M059J (cell line): ENCODE measurements at regions not wholly inside any gene's neighbourhood (a gene's known extent, or its start where the extent isn't known, plus 50 kb on each side); places are given as distances from the start of the nearest gene placed in this dataset.
A peak's percentile ranks its signal among the peaks of the same experiment; 100 is the strongest.

Source experiments
- DNase-seq: peaks from one replicate; pipeline ENCODE4 v3.0.0-alpha.2; 2012; ENCODE audit warnings: low read depth

DNA sequence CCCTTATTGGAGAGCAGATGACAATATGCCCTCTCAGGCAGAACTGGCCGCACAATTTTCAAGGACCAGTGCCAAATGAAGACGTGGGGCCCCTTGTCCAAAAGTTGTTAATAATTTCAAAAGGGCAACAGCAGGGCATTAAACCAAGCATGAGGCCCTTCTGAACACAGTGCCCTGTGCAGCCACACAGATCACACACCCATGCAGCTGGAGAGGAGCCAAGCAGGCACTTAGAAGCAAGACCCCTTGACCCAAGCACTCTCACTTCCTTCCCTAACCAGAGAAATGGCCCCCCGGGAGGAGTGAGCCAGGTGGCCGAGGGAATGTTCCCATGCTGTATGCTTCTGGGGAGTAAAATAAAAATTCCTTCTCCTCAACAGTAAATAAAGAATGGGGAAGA is 114.0 kb upstream of the TMPO start:
- DNase-seq: no peak

DNA sequence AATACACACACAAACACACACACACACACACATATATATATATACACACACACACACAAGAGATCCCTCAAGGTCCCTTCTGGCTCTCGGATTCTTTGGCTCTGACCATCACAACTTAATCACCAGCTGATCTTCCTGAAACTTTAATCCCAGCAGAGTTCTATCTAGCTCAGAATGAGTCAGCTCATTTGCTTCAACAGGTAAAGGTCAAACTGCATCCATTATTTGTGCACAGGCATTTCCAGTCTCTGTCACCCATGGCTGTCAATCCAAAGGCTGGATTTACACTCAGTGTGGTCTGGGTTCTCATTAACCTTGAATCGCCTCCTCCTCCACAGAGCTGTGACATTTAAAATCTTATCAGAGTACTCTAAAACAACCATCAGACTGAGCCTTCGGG is 113.3 kb upstream of the TMPO start:
- DNase-seq: peak; percentile 26

DNA sequence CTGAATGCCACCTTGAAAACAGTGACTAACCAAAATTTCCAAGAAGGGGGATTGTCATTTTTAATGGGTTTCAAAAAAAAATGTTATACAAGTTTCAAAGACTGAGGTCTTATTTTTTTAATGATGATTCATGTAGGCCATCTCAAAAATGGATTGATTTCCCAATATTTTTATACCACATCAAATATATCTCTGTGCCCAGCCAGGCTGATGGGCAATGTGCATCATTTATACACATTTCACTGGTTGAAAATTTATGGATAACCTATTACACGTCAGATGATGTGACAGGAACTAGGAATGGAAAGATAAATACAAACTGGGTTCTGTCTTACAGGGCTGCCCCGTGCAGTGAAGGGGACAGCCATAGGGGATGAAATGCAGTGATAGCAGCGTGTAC is 112.7 kb upstream of the TMPO start:
- DNase-seq: no peak

DNA sequence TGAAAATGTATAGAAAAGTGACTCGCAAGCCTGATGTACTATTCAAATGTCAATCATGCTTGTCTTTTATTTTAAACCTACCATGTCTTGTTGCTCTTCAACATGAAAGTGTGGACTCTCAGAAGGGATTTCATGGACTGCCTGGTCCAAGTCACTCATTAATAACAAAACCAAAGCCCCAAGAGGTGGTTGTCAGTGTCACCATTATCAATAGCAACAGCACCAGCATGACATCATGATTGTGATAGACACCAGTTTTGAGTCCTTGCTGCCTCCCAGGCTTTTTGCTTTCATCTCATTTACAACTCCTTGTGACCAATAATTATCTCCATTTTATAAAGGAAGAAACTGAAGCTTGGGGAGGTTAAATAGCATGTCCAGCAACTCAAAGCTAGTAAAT is 112.0 kb upstream of the TMPO start:
- no peak for DNase-seq

DNA sequence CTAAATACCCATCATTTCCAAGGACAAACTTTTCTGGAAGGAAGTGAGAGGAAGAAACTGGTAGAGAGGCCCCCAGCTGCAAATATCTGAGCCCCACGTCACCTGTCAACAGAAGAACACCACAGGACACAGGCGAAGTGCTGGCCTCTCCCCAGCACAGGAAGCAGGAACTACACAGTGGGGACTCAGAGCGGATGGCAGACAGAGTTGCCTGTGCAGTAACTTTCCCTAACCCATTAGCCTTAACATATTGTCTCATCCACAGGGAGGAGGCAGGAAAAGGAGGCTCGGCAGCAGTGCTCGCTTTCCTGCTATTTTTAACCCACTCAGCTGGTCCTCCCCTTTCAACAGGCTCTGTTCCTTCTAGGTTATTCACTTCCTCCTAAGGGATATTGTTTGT is 111.5 kb upstream of the TMPO start:
- DNase-seq: no peak

DNA sequence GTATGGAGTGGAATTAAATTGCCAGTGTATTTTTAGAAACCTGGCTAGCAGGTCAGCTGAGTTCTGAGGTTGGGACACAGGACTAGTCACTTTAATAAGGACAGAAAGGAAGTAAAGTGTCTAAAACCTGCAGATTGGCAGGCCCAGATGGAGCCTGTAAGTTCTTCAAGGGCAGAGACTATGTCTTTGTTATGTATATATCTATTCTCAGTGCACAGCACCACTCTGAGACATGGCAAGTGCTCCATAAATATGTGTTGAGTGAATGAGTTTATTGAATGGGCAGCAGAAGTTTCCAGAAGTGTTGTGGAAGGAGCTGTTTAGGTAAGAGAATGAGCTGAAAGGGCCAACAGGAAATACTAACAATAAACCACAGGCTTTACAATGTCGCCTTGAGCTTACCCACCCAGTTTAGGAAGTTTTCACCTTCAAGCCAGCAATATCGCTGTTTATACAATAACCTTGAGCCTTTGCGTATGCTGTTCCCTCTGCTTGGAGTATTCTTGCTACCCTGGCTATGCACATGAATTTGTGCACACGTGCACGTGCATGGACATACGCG is 109.5 kb upstream of the TMPO start:
- DNase-seq: no peak

DNA sequence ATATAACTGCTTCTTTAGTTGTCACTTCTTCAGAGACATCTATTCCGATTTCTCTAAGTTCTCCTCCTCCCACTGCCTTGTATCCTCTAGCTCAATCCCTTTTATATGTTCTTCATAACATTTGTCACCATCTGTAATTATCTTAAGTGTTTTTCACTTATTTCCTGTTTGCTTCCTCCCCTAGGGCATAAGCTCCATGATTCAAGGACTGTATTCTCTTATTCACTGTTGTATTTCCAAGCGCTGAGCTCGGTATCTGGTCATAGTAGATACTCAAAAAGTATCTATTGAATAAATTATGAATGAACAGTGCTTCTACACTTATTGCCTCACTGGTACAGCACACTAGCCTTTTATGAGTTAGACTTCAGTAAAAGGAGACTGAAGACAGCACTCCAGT is 109.0 kb upstream of the TMPO start:
- DNase-seq: no peak

DNA sequence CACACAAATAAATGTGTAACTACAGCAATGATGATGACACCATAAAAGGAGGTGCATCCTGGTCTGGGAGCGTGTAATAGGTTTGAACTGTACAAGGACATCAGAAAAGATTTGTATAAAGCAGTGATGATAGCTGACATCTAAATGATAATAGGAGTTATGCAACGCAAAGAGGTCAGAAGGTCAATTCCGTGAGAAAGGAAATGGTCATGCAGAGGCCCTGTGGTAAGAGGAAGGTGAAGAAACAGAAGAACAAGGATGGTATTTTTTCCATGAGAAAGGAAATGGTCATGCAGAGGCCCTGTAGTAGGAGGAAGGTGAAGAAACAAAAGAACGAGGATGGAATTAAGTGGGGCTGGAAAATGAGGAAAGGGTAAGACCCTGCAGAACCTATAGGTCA is 106.7 kb upstream of the TMPO start:
- DNase-seq: no peak

DNA sequence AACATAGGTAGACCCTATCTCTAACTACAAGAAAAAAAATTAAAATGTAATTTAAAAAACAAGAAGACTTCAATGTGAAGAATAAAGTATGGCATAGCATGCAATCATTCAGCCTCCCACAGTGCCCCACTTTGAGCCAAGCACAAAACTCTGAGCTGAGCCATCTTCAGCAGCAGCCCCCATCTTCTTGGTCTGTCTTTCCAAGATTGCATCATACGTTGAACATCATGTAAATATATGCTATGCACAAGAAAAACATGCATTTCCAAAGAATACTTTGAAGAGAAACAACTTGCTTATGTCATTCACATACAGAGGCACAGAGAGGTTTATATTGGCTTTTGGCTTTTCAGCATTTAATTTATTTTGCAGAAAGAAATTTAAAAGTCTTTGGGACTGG is 105.8 kb upstream of the TMPO start:
- DNase-seq: no peak

DNA sequence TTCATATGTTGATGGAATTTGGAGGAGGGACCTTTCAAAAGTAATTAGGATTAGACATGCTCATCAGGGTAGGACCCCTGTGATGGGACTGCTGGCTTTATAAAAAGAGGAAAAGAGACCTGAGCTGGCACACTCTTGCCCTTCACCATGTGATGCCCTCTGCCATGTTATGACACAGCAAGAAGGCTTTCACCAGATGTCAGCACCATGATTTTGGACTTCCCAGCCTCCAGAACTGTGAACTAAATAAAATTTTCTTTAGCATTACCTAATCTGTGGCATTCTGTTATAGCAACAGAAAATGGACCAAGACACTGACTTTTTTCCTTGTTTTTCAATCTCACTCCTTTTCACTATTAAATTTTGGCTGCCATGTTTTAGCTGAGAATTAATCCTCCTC is 105.0 kb upstream of the TMPO start:
- DNase-seq: no peak

DNA sequence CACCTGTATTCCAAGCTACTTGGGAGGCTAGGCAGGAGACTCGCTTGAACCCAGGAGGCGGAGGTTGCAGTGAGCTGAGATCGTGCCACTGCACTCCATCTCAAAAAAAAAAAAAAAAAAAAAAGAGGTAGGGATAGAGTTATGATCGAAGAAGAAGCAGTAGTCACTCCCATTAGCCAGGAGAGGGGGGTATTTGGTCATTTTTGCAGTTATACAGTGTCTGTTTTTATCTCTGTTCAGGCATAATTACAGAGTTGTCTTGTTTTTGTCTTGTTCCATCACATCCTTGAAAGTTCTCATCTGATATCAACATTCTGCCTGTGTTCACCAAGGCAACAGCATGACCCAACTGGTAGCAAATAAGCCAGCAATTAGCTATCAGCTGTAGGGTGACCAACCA is 98.5 kb upstream of the TMPO start:
- DNase-seq: peak; percentile 59

DNA sequence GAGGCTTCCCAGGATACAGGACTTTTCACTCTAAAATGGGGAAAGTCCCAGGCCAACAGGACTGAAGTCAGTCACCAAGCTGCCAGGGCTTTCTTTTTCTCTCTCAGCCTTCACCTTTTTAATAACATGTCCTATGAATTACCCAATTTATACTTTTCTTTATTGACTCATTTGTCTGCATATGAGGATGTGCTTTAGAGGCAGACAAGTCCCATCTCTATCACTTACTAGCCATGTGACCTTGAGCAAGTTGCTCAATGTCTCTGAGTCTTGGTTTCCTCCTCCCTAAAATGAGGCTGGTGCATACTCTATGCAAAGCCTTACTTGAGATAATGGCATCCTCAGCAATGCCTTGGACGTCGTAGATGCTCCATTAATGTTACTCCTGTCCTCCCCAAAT is 98.1 kb upstream of the TMPO start:
- DNase-seq: no peak

DNA sequence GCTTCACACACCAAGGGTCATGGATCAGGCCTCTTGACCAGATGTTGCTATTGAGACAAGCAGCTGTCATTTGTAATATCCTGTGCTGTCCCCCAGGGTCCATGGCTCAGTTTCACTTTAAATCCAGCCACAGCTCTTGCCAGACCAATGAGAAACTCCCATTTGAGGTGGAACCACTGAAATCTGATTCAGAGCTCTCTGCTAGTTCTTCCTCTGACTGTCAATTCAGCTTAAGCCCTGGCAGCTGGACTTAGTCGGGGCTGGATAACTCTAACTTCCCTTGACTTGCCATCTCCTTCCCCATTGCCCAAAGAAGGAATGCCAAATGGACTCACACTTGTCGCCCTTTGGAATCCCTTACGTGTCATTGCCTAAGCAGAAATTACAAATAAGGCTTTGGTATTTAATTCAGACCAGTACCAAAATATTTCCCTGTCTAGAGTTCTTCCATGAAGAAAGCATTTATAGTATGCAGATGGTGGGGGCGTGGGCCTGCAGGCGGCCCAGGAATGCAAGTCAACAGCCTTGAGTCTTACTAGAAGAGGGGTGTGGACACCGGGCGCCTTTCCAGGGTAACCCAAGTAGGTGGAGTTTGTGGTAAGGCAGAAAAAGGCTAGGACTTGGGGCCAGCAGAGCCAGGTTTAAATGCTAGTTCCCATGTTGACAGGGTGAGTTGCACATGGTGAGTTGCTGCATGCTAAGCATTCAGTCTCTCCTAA is 96.9 kb upstream of the TMPO start:
- peak; percentile 91 for DNase-seq

DNA sequence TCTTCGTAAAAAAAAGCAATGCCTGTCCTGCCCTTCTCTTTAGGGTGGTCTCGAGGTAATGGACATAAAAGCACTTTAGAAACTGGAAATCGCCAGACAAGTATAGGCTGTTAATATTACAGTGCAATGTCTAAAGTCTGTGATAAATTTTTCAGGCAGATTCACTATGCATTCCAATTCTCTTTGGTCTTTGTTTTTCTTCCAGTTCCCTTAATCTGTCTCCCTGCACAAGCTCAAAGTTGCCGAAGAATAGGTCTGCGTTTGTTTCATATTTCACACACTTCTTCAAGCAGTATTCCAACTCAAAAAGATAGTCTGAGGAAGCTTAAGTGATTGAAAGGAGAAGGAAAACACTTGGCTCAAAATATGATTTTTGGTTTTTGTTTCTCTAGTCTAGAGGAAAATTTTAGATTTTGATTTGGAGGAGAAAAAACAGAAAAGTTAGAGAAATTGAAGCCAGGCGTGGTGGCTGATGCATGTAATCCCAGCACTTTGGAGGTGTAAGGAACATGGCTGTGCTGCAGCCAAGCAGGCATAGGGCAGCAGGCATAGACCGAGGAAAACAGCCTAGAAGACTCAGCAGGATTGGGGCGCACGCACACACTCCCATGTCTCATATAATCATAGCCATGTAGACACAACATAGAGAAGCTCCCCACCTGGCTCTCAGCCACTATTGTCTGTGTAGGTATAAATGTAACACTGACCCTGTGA is 96.2 kb upstream of the TMPO start:
- no peak for DNase-seq

DNA sequence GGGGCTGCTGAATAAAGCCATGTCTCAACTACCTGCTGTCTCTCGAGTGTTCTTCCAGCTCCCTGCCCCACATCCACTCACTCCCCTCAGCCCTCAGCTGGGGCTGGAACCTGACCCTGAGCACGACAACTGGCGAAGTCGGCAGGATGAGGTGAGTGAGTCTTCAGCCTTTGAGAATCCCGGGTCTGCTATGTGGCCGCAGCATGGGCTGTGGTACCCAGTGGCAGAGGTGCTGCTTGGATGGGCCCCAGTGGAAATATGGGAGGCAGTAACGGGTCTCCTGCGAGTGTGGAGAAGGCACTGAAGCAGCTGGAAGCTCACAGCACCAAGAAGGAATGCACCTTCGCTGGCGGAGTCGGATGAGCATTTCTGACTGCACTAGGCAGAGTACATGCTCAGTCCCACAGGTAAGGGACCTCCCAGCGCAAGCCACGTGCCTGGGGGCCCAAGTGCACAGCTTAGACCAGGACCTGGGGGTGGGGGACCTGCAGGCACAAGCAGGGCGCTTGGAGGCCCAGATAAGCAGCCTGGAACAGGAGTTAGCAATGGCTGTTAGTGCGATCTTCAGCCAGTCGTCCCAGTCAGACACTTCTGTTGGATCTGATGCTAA is 95.5 kb upstream of the TMPO start:
- DNase-seq: no peak

DNA sequence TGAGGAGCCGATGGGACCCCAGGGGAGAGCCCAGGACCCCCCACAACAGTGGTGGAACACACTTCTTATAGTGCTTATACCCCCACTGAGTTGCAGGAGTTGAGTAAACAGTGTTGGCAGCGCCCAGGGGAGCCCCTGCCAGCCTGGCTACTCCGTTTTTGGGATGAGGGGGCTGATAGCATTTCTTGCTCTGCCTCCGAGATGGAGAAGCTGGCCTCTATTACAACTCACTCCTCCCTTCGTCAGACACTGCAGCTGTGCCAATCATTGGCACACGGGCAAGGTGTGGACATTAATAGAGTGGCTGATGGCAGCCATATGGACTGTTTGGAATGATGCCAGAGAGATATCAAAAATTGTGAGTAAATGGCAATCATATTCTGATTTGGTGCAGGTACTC is 94.9 kb upstream of the TMPO start:
- no peak for DNase-seq

DNA sequence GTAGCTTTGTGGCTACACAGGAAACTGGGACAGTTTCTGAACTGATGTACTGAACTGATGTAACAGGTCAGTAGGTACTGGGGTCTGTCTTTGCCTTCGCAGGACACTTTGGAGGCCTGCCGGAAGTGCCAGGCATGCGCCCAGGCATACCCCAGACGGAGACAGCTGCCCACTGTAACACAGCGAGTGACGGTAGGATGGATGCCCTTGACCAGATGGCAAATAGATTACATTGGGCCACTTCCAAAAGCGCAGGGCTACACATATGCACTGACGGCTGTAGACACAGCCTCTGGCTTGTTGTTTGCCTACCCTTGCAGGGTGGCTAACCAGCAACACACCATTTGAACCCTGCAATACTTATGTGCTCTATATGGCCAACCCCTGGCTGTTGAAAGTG is 94.1 kb upstream of the TMPO start:
- DNase-seq: no peak

DNA sequence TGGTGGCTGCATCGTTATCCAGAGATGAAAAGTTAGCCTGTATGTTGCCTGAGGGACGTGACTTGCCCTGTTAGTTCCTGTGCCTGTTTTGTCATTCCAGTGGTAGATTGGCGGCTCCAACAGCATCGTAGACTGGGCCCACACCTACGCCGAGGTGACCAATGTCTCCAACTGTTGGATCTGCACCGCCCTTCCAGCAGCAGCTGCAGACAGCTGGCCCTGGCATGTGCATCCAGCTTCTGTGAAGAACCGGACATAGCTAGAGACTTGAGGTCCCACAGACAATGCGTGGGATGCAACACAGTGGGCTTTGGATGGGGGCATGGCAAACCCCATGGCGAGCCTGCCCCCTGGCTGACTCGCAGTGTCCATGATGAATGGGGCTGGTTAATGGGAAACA is 93.0 kb upstream of the TMPO start:
- DNase-seq: no peak

DNA sequence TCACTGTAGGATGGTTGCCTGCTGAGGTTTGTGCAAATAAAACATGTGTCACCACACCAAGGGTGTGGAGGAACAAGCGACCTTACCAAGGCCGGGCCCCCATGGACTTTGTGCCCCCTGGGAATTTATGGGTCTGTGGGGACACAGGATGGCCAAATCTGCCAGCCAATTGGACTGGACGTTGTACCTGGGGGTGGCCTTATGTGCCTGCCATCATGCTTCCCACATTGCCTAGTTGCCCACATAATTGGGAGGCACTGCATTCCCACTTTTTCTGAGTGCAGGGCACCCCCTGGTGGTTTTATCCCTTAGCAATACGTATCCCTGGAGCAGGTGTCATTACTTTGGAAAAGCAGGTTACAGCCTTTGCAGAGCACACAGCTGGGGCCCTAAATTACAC is 92.6 kb upstream of the TMPO start:
- DNase-seq: peak; percentile 31

DNA sequence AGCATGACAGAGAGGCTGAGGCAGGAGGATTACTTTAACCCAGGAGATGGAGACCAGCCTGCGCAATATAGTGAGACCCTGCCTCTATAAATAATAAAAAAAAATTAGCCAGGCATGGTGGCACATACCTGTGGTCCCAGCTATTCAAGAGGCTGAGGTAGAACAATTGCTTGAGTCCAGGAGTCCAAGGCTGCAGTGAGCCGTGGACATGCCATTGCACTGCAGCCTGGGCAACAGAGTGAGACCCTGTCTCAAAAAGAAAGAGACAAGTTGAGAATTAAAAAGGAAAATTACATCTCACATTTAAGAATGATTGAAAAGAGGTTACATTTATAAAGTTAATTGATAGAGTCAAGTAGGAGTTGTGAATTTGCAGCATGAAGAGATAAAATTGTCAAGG is 91.4 kb upstream of the TMPO start:
- no peak for DNase-seq

DNA sequence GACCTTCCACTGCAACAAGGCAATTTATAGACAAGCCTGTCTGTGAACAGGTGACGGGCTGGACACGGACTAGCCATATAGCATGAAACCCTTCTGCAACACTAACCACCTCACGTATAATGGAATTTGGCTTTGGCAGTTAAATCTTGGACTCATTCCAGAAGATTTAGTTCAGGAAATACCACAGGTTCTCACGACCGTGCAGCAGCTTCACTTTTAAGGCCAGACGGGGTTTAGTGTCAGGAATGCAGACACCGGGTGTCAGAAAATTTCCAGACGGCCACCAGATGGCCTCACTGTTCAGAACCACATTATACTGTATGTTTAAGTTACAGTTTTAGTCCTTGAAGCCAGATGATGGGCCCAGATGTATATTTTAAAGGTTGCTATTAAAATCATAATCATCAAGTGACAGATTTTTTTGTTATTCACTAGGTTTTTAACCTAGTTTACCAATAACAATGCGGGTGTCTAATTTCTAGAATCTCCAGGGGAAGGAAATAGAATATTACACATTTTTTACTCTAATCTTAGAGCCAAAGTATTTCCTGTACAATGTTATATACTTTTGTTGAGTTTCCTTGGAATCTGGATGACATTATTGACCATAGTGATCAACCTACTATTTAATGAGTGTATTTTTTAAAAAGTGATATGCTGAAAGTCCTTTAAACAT is 90.5 kb upstream of the TMPO start:
- peak; percentile 70 for DNase-seq

DNA sequence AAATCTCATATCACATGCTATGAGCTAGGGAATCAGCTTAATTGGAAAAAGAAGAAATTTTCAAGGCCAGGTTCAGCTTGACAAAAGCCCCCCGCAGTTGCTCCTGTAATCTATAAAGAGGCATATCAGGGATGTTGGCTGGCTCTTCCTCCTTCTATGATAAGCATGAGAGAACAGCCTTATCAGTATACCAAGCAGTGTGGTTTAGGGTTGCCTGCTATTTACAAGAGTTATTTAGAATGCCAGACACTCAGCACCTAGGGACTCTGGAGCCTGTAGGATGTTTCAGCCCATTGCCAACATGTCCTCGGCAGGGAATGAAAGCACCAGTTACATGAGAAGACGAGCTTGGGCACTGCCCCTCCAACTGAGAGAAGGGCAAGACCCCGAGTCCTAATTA is 89.5 kb upstream of the TMPO start:
- no peak for DNase-seq

DNA sequence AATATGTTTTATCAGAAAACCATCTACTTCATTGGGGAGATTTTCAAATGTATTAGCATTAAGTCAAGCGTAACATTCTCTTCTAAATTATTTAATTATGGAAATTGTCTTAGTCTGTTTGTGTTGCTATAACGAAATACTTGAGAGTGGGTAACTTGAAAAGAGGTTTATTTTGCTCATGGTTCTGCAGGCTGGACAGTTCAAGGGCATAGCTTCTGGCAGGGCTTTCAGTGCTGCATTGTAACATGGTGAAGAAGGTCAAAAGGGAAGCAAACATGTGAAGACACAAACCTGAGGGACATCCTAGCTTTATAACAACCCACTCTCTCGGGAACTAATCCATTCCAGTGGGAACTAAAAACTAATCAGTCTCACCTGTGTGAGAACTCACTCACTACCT is 84.3 kb upstream of the TMPO start:
- DNase-seq: no peak
